GM23248 (cell line): ENCODE measurements at regions not wholly inside any gene's neighbourhood (a gene's known extent, or its start where the extent isn't known, plus 50 kb on each side); places are given as distances from the start of the nearest gene placed in this dataset.

Experiments
- DNase-seq: peaks from one replicate; pipeline ENCODE4 v3.0.0-alpha.2; 2015
- H2AFZ ChIP-seq: fragments of 200-600 bp; sonication (generic); 2 replicates; pipeline ENCODE4 v1.6.1; 2016; ENCODE audit warnings: antibody characterized with exemption
- H3F3A ChIP-seq: fragments of 200-600 bp; sonication (generic); 2 replicates; pipeline ENCODE4 v1.6.1; 2016; ENCODE audit warnings: mild to moderate bottlenecking, antibody characterized with exemption, mixed run types; ENCODE audit not compliant: insufficient read depth
- H3K27ac ChIP-seq: fragments of 200-600 bp; sonication (generic); 2 replicates; pipeline ENCODE4 v1.5.1; 2016; ENCODE audit warnings: mild to moderate bottlenecking
- H3K27me3 ChIP-seq: fragments of 200-600 bp; sonication (generic); replicated peaks from 2 replicates; pipeline ENCODE4 v1.6.1; 2016; ENCODE audit warnings: mild to moderate bottlenecking; ENCODE audit not compliant: insufficient read depth
- H3K36me3 ChIP-seq: fragments of 200-600 bp; sonication (generic); 2 replicates; pipeline ENCODE4 v1.6.1; 2016; ENCODE audit warnings: low read depth, mild to moderate bottlenecking
- H3K4me1 ChIP-seq: fragments of 200-600 bp; sonication (generic); 2 replicates; pipeline ENCODE4 v1.6.1; 2016; ENCODE audit warnings: mild to moderate bottlenecking; ENCODE audit not compliant: insufficient read depth
- H3K4me2 ChIP-seq: fragments of 200-600 bp; sonication (generic); one replicate; pipeline ENCODE4 v1.6.1; 2016; ENCODE audit warnings: mild to moderate bottlenecking; ENCODE audit not compliant: unreplicated experiment
- H3K4me3 ChIP-seq: fragments of 200-600 bp; sonication (generic); 2 replicates; pipeline ENCODE4 v1.5.1; 2016; ENCODE audit warnings: mild to moderate bottlenecking
- H3K79me2 ChIP-seq: fragments of 200-600 bp; sonication (generic); 2 replicates; pipeline ENCODE4 v1.6.1; 2016; ENCODE audit warnings: mild to moderate bottlenecking; ENCODE audit not compliant: insufficient read depth
- H3K9ac ChIP-seq: fragments of 200-600 bp; sonication (generic); 2 replicates; pipeline ENCODE4 v1.6.1; 2016; ENCODE audit warnings: mild to moderate bottlenecking
- H3K9me2 ChIP-seq: fragments of 200-600 bp; sonication (generic); 2 replicates; pipeline ENCODE4 v1.6.1; 2016; ENCODE audit warnings: mixed run types, mild to moderate bottlenecking, moderate library complexity; ENCODE audit not compliant: insufficient read depth
- H3K9me3 ChIP-seq: fragments of 200-600 bp; sonication (generic); one replicate; pipeline ENCODE4 v1.6.1; 2017; ENCODE audit warnings: low read depth
- H4K20me1 ChIP-seq: fragments of 200-600 bp; sonication (generic); 2 replicates; pipeline ENCODE4 v1.6.0; 2016; ENCODE audit not compliant: insufficient read depth
- EZH2 ChIP-seq: fragments of 200-600 bp; sonication (generic); IDR thresholded peaks from 2 replicates; pipeline ENCODE4 v1.6.1; 2018; ENCODE audit warnings: antibody characterized with exemption, mild to moderate bottlenecking; ENCODE audit not compliant: insufficient read depth, poor library complexity, severe bottlenecking
- EZH2phosphoT487 ChIP-seq: fragments of 200-600 bp; sonication (generic); IDR thresholded peaks from 2 replicates; pipeline ENCODE4 v1.6.1; 2018; ENCODE audit warnings: antibody characterized with exemption, moderate library complexity, mild to moderate bottlenecking, low read depth; ENCODE audit not compliant: insufficient read depth
- WGBS, 2 experiments: methylation state at CpG; one replicate each; pipeline ENCODE4 v1.1.6; 2015 to 2017; ENCODE audit warnings: low lambda C conversion rate in 2 of 2, low coverage in 1 of 2; ENCODE audit errors: missing lambda C conversion rate in 2 of 2; 5-methylcytosine and 5-hydroxymethylcytosine counted together
- in situ Hi-C: fragments of 300-500 bp; cut with MboI; formaldehyde crosslinking; loops from 2 replicates; pipeline ENCODE4 v1.15.0; 2020

- Histone ChIP-seq H3K9ac (no peak overlapping the region), H3K36me3 (no peaks in the 10 kb centered on the region), H3K4me2 (no peak overlapping the region), H3K79me2 (no peaks in the 10 kb centered on the region), H2AFZ (no peak overlapping the region), H3K27me3 (peaks cover 25% of the 10 kb centered on the region), H3F3A (no peaks in the 10 kb centered on the region), H3K27ac (no peak overlapping the region), H4K20me1 (no peaks in the 10 kb centered on the region), H3K4me3 (no peak overlapping the region), H3K9me2 (no peaks in the 10 kb centered on the region), H3K9me3 (no peaks in the 10 kb centered on the region), H3K4me1 (no peaks in the 10 kb centered on the region)
- no peak for TF ChIP-seq EZH2phosphoT487
- WGBS, 2 experiments: 77 to 78% methylated on average over 12 of the region's 12 CpGs
- in situ Hi-C loops: no loop called here
- DNase-seq: no peak
These were observed 83.1 kb upstream of the FGF3 start for GRCh38 chr11:69902337-69902736.

GRCh38 chr11:69903211-69903610, 84.0 kb upstream of the FGF3 start:
- no peaks in the 10 kb centered on the region for H4K20me1 ChIP-seq
- peaks cover 21% of the 10 kb centered on the region for H3K27me3 ChIP-seq
- H3K27ac ChIP-seq: no peak overlapping the region
- no peaks in the 10 kb centered on the region for H3K36me3 ChIP-seq
- no peak for DNase-seq
- H3K9me3 ChIP-seq: no peaks in the 10 kb centered on the region
- no peaks in the 10 kb centered on the region for H3K9me2 ChIP-seq
- WGBS, 2 experiments: 39 to 49% methylated on average over 8 of the region's 8 CpGs
- no peaks in the 10 kb centered on the region for H3K79me2 ChIP-seq
- H3K4me1 ChIP-seq: no peaks in the 10 kb centered on the region
- no peak overlapping the region for H3K9ac ChIP-seq
- TF ChIP-seq EZH2phosphoT487: no peak
- TF ChIP-seq EZH2: no peak
- no peaks in the 10 kb centered on the region for H3F3A ChIP-seq
- H2AFZ ChIP-seq: no peak overlapping the region
- H3K4me3 ChIP-seq: no peak overlapping the region
- in situ Hi-C loops: no loop called here
- no peak overlapping the region for H3K4me2 ChIP-seq

GRCh38 chr11:69904161-69904973, 85.2 kb upstream of the FGF3 start:
- Histone ChIP-seq H3K4me1 (no peaks in the 10 kb centered on the region), H3K36me3 (no peaks in the 10 kb centered on the region), H2AFZ (no peak overlapping the region), H3K9me2 (no peaks in the 10 kb centered on the region), H3K4me3 (no peak overlapping the region), H3K4me2 (no peak overlapping the region), H4K20me1 (no peaks in the 10 kb centered on the region), H3K9me3 (no peaks in the 10 kb centered on the region), H3K79me2 (no peaks in the 10 kb centered on the region), H3K27ac (no peak overlapping the region), H3K27me3 (peaks cover 26% of the 10 kb centered on the region), H3K9ac (no peak overlapping the region), H3F3A (no peaks in the 10 kb centered on the region)
- TF ChIP-seq EZH2 (no peak), EZH2phosphoT487 (no peak)
- 42 to 46% methylated on average over 11 to 14 of the region's 14 CpGs for WGBS, 2 experiments
- in situ Hi-C loops: no loop called here
- no peak for DNase-seq

- Histone ChIP-seq H3K27me3 (peaks cover 26% of the 10 kb centered on the region), H3K27ac (no peak overlapping the region)
- WGBS, 2 experiments: 56 to 64% methylated on average over 5 to 6 of the region's 6 CpGs
These were observed 85.8 kb upstream of the FGF3 start for GRCh38 chr11:69904974-69905535.

More at GRCh38 chr11:69904974-69905535, 85.8 kb upstream of the FGF3 start:
- Histone ChIP-seq H3K36me3 (no peaks in the 10 kb centered on the region), H3K4me3 (no peak overlapping the region), H3K79me2 (no peaks in the 10 kb centered on the region), H3K9me2 (no peaks in the 10 kb centered on the region), H3F3A (no peaks in the 10 kb centered on the region), H3K4me2 (no peak overlapping the region), H3K9me3 (no peaks in the 10 kb centered on the region), H4K20me1 (no peaks in the 10 kb centered on the region), H3K9ac (no peak overlapping the region), H2AFZ (no peak overlapping the region), H3K4me1 (no peaks in the 10 kb centered on the region)
- TF ChIP-seq EZH2: no peak
- TF ChIP-seq EZH2phosphoT487: no peak
- DNase-seq: no peak
- in situ Hi-C loops: no loop called here
